ENCODE measurements at regions not wholly inside any gene's neighbourhood (a gene's known extent, or its start where the extent isn't known, plus 50 kb on each side); places are given as distances from the start of the nearest gene placed in this dataset.

DNA sequence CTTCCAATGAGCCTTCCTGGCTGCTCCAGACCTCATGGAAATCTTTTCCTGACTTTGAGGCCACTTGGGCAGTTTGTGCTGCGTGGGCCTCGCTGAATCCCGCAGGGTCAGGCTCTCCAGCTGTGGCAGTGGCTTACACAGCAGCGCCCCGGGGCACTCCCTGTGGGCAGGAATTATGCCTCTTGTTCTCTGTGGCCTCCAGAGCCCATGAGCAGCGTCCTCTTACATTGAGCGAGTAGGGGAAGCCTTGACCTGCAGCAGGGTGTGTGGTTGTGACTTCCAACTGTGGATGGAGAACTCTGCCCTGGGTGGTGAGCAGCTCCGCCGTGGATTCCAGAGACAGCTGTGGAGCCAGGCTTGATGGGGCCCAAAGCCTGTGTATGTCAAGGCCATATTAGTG is 180.8 kb downstream of the GLI2 start:
- no peak for DNase-seq (ENCODE audit: low read depth in 2 of 2)

GRCh38 chr2:120917886-120918285 is 182.2 kb downstream of the GLI2 start:
- no peak for DNase-seq (ENCODE audit: low read depth in 2 of 2)

DNA sequence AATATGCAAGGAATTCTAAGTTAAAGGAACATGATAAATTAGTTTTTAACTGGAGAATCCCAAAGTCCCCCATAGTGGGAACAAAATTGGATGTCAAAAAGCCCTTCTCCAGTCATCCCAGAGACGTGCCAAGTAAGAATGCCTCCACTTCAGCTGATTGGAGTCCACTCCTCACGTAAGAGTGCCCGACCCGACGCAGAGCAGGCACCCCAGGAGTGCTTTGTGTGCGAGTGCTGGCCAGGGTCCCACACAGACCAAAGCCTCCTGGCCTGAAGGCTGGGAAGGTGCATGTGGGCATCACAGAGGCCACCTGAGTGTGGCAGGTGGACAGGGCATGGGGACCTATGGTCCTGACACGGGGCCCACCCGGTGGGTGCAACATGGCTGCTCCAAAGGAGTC is 183.5 kb downstream of the GLI2 start:
- DNase-seq (ENCODE audit: low read depth in 2 of 2), result no peak

DNA sequence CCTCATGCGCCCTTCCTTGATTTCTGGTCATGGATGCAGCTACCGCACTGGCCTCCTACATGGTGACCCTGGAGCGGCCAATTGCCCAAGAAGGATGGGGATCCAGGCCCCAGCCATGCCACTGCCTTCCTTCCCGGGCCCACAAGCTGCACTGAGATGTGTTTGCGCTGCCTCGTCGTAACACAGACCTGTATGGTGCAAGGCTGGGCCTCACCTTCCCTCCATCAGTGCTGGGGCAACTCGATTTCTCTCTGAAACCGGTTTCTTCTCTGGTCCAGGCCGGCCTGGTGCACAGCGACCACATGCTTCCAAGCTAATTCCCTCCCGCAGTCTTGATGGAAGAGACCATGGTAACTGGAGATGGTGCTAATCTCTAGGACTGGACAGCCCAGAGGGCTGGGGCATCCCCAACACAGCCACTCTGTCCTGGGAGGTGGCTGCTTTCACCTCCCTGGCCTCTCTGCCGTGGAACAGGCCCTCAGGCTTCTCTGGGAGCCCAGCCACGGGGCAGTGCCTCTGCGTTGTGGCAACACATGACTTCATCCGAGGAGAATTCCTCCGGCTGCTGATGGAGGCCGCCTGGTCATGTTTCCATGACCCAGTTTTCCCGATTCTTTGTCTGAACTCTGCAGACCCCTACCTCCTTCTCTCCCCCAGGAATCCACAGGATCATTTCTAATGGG is 184.2 kb downstream of the GLI2 start:
- no peak for DNase-seq (ENCODE audit: low read depth in 2 of 2)

DNA sequence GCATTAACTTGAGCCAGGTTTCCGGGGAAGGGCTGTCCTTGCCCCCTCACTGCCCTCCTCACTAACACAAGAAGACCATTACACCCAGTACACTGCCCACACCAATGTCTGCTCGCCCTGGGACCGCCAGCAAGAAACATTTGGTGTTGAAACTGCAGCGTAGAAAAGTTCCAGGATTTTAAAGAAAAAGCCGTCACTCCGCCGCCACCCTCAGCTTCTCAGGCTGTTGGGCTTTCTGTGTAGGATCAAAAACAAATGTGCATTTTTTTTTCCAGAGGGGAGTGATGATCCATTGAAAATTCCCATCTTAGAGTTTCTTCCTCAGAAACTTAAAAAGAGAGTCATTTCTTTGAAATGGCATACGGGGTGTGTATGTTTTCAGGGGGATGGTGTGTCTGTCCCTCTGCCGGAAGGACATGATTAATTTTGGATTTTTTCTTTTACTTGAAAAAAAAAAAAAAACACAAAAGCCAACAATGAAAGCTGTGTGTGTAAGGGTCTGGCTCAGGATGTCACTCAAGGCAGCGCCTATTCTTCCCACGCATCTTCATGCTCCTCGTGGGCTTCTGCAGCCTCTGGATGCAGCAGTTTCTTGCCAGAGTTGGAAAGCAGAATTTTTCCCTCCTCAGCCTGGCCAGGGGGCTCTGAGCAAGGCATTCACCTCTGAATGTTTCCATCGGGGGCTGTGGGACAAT is 184.9 kb downstream of the GLI2 start:
- DNase-seq (ENCODE audit: low read depth in 2 of 2), result no peak

DNA sequence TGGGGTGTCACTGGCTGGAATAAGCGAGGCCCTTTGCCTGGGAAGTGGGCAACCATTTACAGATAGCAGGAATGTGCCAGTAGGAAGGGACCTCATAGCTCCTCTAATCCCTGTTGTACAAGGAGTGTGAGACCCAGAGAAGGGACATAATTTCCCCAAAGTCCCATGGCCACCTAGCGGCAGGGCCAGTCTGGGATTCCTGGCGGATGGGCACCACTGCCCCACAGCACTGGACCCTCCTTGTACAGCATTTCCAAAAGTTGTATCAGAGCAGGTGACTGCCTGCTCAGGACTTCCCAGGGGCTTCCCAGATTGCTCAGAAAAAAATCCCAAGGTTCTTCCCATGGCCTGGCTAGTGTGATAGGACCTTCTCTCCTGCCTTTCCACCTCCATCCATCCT is 185.8 kb downstream of the GLI2 start:
- DNase-seq (ENCODE audit: low read depth in 2 of 2), result no peak

DNA sequence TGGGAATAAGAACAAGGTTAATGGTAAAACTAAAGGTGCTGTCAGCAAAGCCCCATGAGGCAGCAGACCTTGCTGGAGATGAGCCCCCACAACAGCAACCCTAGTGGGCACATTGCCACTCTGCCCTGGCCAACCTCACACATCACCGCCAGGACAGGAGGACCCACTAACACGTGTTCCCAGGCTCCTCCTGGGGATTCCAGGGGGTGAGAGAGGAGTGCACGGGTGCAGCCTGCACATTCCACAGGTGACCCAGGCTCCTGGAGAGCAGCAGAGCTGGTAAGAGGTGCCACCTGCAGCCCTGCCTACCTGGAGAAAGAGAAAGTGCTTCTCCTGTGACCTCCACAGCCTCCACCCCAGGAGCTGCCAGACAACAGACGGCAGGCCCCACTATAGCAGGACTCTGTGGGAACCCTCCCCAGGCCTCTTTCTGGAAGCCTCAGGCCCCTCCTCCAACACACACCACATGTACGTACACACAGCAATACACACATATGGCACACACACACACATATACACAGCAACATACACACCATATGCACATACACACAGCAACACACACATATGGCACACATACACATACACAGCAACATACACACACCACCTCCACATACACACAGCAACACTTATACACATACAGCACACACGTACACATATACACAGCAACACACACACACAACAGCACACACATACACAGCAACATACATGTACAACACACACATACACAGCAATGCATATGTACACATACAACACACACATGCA is 187.1 kb downstream of the GLI2 start:
- DNase-seq (ENCODE audit: low read depth in 2 of 2), result no peak

DNA sequence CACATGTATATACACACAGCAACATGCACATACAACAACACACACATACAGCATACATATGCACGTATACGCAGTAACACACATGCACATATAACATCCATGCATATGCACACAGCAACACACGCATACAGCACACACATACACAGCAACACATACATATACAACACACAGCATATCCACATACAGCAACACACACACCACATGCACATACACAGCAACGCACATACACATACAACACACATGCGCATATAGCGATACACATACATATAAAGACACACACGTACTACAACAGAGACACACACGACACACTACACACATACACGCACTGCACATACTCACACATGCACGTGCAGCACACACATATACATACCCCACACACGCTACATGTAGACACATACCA is 187.8 kb downstream of the GLI2 start:
- no peak for DNase-seq (ENCODE audit: low read depth in 2 of 2)

GRCh38 chr2:120924924-120925323 is 189.3 kb downstream of the GLI2 start:
- no peak for DNase-seq (ENCODE audit: low read depth in 2 of 2)

DNA sequence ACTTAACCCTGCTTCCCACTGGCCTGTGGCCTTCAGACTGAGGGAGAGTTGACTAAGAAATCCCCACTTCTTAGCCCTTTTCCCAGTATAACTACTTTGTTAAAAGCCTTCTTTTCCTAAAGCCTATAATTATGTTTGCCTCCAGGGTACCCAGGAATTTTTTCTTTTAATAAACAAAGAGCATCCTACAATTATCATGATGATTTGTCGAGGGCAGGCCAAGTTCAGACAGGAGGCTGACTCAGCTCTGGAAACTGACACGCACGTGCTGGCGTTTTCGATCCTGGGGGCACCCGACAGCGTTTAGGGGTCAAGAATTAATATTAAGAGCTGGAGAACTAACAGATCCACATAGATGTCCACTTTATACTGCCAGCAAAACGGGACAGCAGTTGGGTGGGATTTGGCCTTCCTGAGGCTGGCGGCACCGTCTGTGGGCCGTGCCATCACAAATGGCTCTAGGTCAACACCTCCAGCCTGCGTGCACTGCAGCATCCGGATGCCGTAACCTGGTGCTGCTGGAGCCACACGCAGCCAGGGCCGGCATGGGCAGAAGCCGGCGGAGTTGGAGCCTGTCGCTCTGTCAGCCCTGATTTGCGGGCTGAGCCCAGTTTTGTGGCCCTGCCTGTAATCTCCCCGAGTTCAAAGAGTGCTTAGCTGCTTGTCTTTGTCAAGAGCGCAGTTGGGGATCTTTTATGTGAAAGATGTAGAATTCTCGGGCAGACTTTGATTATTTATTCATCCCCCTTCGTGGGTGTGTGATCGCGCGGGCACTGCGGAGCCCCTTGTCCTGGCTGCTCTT is 191.0 kb downstream of the GLI2 start:
- no peak for DNase-seq (ENCODE audit: low read depth in 2 of 2)

DNA sequence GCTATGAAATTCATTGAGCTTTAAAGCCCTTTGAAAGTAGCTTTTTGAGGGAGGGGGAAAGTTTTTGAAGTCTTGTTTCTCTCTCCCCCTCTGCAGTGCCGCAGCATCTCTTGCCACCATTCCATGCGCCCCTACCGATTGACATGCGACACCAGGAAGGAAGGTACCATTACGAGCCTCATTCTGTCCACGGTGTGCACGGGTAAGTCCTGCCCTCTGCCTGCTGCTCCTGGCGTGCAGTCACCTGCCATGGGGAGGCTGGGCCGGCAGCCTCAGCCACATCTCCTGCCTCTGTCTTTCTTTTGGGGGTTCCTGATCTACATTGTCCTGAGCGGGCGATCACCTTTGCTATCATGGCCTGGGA is 191.6 kb downstream of the GLI2 start:
- DNase-seq (ENCODE audit: low read depth in 2 of 2), result no peak

GRCh38 chr2:120929829-120930228 is 194.2 kb downstream of the GLI2 start:
- no peak for DNase-seq (ENCODE audit: low read depth in 2 of 2)

DNA sequence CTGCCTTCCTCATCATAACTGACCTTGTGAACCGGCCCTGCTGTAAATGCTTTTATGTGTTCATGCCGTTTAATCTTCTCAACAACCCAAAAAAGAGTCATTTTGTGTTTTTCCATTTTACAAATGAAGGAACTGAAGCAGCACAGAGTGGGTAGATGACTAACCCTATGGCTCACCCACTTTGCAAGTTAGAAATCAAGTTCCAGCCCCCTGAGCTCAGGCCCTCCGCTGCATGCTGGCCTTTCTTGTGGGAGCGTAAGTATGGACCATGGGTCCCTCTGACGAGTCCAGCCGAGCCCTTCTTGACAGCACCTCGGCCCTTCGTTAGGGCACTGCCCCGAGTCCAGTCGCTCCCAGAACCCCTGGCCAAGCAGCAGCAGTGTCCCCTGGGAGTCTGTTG is 194.6 kb downstream of the GLI2 start:
- no peak for DNase-seq (ENCODE audit: low read depth in 2 of 2)

- no peak for DNase-seq (ENCODE audit: low read depth in 2 of 2)
These were observed 195.2 kb downstream of the GLI2 start for GRCh38 chr2:120930864-120931263.

DNA sequence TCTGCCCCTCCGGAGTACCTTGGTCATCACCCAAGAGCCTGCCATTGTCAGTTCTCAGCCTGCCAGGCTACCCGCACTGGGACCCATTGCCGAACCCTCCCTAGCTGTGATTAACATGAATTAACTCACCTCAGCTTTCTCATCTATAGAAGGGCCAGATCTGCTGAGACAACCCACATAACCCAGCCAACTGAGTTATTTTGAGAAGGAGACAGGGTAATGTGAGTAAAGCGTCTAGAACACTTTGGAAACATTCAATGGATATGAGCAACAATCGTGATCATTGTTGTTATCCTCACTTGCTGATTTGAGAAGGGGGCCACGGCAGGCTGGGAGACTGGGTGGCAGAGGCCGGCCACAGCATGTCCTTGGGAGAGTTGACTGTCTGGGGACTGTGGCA is 196.8 kb downstream of the GLI2 start:
- no peak for DNase-seq (ENCODE audit: low read depth in 2 of 2)

DNA sequence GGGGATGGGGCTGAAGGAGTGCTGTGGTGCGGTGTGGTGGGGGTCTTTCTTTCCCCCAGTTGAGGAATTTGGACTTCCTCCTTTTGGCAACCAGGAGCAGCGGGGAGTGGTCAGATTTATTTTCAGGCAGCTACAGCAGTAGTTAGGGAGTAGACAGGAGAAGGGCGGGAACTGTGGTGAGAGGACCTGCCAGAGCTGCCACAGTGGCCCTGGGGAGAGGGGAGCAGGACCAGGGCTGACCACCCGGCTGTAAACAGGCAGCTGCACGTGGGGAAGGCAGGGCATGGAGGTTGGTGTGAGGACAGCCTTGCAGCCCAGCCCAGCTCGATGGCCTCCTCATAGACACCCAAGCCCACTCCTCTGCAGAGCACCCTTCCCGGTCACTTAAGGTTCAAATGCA is 197.2 kb downstream of the GLI2 start:
- no peak for DNase-seq (ENCODE audit: low read depth in 2 of 2)

GRCh38 chr2:120933693-120934573 is 198.3 kb downstream of the GLI2 start:
- no peak for DNase-seq (ENCODE audit: low read depth in 2 of 2)

- peak; percentile 74 to 76 for DNase-seq (ENCODE audit: low read depth in 2 of 2)
These were observed 199.1 kb downstream of the GLI2 start for GRCh38 chr2:120934574-120935338.

- peak in 1 of 2 experiments; percentile 36 for DNase-seq (ENCODE audit: low read depth in 2 of 2)
These were observed 200.0 kb downstream of the GLI2 start for GRCh38 chr2:120935339-120936313.
